Stimulated activated CD4-positive, alpha-beta T cell treated with anti-CD3 and anti-CD28 coated beads, Interleukin-15, amount 100 ng/mL, for 24 hours (primary cell): ENCODE measurements at regions not wholly inside any gene's neighbourhood (a gene's known extent, or its start where the extent isn't known, plus 50 kb on each side); places are given as distances from the start of the nearest gene placed in this dataset.
"Not testable (repeated sequence)": the region's sequence is repeated elsewhere in the genome, so short reads cannot be mapped to it uniquely, and the experiment has no call there.

Experiments used
- DNase-seq: peaks from one replicate; pipeline ENCODE4 v3.0.0-alpha.2; 2020

DNA sequence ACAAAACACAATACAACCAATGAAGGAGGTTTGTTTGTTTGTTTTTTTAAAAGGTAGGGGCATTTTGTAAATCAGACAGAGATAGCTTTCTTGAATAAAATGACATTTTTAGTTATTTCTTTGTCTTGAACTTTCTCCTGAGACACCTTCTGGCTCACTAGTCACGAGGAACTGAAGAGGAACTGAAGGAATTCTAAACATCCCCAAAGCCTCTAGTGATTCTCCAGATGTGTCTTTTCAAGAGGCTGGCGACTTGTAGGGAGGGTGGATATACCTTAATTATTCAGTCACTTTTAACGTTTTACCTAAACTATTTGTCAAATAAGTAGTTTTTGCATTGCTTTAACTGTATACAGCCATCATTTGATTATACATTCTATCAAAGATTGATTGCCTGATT lies 211.2 kb upstream of the LRIG3 start:
- no peak for DNase-seq

DNA sequence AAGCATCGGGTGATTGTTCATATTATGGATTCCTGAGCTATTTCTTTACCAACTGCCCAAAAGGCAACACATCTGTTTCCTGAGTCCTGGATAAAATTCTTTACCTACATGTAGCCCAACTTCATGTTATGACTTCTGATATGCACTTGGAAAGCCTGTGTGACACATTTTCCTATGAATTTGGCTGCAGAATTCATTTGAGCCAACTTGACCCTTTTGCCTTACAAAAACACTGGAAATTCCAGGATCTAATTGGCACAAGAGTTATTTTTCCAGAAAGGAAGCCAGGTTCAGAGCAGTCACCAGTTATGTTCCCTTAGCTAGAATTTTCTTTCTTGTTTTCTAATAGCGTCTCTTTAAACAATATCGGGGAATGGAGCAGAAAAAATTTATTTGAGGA lies 202.5 kb upstream of the LRIG3 start:
- DNase-seq = no peak

DNA sequence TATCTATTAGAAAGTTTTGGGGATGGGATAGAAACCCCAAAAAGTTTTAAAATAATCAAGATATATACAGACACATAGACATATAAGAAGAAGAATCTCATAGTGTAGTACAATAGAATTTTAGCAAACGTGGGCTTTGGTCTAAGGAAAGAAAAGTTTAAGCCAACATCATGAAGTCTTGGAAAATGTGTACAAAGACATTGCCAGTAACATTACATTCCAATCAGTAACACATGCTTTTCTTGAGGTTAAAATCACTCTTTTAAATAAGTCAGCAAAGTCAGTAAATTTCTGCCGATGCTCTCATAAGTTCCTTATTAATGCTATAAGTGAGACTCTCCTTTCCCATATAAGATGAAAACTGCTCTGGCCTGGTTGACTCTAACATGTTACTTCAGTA lies 201.1 kb upstream of the LRIG3 start:
- no peak for DNase-seq

DNA sequence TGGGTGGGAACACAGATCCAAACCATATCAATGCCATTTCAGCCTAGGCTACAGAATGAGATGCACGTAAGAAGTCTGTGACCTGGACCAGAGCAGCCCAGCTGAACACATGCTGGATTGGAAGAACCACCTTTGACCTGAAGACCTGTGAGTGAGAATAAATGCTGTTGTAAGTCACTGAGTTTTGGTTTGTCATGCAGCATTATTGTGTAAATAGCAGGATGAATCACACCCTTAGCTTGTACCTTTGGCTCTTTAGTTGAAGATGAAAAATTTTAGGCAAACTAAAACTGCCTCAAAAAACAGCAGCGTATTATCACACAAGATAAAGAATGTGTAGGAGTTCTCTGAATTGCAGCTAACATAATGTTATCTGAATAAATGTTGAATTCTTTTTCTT lies 199.4 kb upstream of the LRIG3 start:
- DNase-seq = no peak

DNA sequence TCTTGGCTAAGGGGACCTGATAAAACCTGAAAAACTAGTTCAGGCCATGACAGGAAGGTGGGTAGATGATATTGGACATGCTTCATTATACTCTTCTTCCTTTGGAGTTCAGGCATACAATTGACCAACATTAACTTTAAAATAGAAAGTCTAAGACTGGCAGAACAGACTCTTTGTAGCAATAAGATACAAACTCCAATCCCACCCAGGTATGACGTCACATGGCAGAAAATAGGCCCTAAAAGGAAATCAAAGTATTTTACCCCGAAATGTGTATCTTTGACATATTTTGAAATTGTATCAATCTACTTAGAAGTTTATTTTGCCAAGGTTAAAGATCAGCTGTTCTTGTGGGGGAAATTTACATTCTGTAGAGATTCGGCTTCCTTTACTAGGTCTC lies 198.1 kb upstream of the LRIG3 start:
- DNase-seq = no peak

DNA sequence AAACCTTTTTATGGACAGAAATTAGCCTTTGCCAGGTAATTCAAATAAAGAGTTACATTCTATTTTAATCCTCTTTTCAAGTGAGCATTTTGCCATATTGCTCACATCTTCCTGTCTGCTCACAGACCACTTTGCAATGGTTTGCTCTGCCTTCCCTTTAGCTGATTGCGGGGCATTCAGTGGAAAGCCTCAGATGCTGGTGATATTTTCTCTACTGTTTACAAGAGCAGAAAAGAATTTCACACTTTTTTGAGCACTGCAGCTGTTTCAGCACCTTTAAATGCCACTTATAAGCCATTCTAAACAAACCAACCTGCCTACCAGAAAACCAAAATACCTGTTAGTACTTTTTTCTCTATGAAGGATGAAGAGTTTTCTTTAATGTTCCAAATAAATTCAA lies 195.7 kb upstream of the LRIG3 start:
- DNase-seq = no peak

DNA sequence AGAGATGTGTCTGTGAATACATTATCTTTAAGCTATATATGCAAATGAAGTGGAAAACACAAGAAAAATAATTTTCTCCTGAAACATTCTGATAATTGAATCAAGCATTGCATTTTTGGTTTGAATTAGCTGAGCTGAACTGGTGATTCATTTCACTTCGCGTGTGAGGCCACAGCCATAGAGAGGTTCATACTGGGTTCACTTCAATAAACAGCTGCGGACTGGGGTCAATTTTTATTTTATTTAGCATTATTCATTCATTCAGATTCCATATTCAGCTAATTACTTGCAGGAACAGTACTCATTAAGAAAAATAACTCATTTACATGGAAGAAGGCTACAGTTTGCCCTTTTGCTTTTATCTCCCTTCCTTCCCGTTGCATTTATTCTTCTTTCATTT lies 195.2 kb upstream of the LRIG3 start:
- no peak for DNase-seq

DNA sequence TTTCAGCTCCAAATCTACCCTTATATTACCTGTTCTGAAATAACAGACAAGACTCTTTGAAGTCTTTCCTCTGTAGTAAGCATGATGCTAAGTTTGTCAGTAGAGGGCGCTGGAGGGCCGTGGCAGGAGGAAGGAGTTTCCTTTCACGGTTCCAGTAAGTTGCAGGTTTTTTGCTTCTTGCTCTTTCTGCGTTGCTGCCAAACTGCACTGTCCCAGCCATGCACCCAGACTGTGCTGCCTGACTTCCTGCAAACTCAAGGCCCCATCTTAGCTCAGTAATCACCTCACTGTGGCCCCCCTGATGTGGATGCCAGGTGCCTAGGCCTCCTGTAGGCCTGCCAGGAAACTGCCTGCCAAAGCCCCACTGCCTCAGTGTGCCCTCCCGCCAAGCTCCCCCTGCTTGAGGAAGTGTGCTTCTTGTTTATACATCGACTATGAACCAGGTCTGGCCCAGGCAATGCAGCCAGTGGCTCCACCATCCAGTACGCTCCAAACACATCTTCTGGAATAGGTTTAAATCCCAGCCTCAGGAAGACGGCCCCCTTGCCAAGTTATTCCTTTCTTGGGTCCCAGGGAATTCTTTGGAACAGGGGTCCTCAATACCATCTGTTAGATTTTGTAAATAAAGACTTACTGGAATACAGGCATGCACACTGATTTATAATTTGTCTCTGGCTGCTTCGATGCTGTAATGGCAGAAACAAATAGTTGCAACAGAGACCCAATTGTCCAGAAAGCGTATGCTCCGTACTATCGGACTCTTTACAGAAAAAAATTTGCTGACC lies 193.7 kb upstream of the LRIG3 start:
- DNase-seq = peak; percentile 71

DNA sequence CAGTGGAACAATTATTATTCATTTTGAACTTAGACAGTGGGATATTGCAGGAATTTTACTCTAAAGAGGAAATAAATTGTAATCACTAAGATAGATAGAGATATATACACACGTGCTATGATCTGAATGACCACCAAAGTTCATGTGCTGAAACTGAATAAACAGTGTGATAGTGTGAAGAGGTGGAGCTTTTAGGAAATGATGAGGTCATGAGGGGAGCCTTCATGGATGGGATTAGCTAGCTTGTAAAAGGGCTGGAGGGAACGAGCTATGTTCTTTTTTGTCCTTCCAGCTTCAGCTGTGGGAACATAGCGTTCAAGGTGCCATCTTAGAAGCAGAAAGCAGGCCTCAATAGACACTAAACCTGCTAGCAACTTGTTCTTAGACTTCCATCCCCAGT lies 191.5 kb upstream of the LRIG3 start:
- DNase-seq = no peak

DNA sequence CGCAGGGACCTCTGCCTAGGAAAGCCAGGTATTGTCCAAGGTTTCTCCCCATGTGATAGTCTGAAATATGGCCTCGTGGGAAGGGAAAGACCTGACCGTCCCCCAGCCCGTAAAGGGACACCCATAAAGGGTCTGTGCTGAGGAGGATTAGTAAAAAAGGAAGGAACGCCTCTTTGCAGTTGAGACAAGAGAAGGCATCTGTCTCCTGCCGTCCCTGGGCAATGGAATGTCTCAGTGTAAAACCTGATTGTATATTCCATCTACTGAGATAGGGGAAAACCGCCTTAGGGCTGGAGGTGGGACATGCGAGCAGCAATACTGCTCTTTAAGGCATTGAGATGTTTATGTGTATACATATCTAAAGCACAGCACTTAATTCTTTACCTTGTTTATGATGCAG lies 188.2 kb upstream of the LRIG3 start:
- DNase-seq = not testable (repeated sequence)

DNA sequence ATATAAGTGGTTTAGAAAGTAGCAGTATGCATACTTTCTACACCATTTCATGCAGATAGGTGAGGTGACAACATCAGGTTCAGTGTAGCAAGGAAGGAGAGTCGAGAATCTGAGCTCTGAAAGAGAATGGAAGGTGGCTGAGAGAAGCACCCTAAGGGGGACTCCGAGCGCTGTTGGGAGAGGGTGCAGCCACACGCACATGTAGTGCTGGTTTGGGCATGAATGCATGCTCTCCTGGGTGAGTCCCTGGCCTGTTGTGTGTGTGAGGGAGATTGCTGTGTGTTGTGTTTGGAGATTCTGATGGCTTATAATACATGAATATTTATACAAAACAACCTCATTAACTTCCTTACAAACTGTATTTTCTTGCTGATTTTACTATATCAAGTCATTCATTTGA lies 180.3 kb upstream of the LRIG3 start:
- DNase-seq = no peak

DNA sequence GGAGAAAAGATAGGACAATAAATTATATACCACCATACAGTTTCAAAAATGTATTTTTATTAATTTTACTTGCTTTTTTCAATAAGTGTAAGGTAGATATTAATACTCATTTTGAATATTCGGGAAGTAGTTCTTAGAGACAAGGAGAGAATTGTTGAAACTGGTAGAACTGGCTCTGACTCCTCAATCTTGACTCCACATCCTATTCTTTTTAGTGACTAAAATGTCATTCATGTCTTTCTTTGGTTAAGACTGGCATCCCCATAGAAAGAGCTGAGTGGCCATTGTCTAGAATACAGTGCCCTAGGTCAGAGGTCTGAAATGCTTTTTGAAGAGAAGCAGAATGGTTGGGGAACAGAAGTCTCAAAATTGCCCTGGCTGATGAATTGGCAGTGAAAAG lies 177.6 kb upstream of the LRIG3 start:
- DNase-seq = no peak

DNA sequence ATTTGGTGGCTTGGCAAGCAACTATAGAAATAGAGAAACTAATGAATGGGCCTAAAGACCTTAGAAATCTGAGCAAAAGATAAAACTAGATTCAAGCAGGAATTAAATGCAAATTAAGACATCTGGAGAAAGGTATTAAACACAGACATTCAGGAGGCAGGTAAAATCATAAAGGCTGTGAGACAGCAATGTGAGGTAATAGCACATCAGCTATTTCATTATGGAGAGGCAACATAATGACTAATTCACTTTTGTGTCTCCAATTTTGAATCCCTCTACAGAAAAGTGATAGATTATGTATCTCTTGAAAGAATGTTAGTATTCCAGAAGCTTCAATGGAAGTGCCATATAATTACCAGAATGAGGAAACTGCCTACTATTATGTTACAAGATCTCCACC lies 175.9 kb upstream of the LRIG3 start:
- DNase-seq = no peak

DNA sequence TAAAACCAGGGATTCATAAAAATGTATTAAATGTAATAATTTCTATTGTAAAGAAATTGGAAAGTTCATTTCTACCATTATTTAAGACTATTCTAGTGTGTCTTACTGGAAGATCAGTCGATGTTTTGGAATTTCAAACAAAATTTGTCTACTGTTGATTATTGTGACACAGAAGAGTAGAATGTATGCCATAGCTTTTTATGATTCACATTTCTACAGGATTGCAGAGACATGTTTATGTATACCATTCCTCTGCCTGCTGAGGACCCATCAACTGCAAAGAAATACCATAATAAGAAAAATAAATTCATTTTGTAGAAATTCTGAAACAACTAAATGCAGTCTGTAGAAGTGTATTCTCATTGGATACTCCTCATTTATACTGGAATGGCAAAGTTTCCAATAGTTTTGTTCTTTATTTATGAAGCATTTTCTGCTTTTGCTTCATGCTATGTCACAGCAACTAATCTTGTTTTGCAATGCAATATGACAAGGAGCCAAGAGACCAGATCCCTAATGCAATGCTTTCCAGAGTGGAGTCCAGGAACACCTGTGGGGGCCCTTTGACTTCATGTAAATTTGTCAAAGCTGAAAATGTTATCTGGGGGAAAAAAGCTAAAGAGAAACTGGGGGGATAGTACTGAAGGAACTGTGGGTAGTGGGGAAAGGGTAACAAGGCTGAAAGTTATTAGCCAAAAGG lies 172.9 kb upstream of the LRIG3 start:
- DNase-seq = no peak

DNA sequence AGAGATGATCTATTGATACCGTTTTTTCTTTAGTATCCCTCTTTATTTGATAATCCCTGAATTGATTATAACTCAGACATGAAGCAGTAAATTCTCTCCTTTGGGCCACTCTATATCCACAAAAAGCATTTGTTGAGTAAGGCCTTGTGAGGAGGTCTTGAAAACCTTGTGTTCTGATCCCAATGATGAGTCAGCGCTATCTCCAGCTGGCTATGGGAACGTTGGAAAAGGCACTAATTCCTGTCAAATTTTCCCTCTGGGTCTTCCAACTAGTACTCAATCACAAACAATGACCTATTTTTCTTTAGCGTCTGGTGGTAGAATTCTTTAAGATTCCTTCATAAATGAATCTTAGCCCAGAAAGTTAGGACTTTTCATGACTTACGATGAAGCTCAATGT lies 168.4 kb upstream of the LRIG3 start:
- DNase-seq = no peak

DNA sequence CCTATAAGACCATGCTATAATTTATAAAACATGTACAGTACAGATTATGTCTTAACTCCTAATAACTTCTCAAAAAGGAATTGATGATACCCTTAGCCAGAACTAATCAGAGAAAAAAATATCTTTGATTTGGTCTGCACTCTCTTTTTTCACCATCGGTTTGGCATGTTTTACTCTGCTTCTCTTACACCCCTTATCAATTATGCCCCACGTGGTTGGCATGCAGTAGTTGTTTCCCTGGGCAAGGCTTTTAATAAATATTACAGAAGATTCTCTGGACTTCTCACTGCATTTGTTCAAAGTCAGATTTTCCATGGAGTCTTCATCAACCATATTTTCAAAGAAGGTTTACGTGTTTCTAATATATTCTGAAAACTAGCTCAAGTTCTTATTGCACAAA lies 167.4 kb upstream of the LRIG3 start:
- no peak for DNase-seq

DNA sequence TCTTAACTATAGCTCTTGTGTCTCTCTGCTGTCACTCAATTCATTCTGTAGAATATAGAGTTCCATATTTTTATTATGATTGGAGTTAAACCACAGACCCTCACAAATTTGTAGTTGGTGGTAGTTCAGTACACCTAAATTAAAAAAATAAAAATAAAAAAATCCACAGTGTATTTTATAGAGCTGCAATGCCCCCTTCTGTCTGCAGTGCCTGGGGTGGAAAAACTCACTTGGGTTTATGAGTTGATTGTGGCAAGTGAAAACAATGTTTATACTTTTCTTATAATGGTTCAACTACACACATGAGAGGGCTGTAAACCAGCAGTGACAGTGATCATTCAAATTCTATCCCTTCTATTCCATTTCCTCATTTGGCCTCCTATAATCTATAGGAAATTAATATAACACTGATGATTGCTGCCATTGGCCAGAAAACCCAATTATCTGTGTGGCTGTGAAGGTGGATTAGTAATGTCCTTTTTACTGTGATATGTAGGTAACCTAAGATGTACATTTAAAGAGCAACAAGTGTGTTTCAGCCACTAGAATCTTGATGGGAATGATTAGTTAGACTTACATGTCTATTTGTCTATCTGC lies 166.9 kb upstream of the LRIG3 start:
- DNase-seq = no peak

DNA sequence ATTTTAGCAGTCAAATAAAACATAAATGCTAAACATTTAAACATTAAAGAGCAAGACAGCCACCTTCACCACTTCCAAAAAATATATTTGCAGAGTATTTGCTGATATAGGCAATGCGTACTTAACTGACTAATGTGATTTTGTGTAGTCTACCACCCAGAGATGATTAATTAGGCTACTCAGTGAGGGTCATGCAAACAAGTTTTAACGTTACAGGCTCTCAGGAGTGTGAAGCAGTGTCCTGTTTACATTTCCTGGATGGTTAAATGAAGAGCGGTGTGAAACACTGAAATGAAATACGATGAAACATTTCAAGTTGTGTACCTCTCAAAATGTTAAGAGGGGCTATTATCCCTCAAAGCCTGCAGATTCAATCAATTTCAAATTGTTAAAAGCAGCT lies 165.8 kb upstream of the LRIG3 start:
- DNase-seq = no peak

DNA sequence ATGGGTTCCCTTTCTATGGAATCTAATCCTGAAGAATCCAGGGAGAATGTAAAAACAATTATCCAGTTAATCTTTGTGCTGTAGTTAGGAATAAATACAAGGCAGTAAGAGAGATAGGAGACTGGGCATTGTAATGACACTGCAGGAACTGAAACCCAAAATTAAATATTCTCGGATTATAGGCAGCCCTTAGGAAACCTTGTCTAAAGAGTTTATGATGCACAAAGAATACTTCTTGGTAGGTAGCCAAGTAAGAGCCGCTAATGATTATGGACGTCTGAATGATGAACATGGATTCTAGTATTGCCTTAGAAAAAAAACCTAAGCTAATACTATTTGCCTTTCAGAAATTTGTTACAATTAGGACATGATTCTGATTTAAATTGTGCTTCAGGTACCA lies 165.4 kb upstream of the LRIG3 start:
- no peak for DNase-seq

DNA sequence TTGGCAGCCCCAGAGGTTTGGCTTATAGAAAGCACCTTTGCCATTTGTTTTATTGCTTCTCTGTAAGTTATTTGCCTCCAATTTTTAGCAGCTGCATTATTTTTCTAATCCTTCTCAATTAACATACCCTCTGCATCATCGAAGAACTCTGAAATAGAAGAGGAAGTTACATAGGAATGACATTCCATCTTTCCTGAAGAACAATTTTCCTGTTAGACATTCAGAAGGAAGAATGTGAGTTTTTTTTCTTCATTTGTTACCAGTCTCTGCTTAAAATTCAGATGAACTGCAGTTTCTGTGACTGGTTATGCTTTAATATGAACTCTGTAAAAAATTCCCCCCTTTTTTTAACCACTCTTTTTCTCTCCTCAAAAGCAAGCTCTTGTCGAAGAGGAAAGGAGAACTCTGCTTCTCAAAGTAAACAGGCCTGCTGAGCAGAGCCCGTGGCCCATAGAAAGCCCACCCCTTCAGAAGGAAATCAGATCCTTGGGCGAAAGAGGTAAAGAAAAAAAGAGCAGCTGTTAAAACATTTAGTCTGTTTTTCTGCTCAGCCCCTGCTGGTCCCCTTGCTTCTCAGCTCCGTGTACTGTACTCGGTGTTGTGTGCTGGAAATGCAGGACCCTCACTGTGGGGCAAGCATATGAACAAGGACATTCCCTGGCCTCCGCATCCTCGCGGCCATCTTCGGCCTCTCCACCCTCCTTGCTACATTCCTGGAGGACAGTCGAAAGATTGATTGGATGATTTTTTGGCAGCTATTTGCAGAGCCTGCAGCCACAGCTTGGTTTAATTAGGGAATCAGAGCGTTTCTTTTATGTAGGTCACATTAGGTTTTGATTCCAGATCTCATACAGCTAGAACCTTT lies 164.4 kb upstream of the LRIG3 start:
- no peak for DNase-seq

DNA sequence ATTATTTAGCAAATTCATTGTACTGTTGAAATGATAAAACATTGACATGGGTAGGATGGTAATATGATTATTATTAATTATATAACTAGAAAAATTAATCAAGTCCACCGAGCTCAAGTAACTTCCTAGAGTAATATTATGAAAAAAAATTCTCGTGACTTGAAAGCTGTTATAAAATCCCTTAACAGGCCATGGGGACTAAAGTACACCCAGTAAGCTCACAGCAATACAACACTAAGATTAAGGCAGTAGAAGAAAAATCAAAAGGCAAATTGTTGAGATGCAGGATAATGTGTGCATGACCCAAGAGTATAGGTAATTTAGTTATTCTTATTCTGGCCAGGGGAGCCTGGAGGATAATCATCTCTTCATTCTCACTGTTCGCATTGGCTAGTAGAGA lies 162.6 kb upstream of the LRIG3 start:
- no peak for DNase-seq

DNA sequence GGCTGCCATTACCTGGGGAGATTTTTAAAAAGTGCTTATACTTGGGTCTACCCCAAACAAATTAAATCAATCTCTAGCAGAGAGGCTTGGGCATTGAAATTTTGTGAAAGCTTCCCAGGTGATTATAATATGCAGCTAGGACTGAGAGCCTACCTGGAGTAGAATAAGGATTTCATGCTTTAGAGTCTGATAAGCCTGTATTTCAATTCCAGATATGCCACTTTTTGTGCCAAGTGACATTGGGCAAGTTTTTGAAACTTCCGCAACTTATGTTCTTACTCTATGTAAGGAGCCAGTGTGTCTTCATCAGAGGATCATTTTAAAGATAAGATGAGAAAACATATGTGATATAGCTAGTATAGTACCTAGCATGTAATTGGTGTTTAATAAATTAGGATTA lies 159.8 kb upstream of the LRIG3 start:
- no peak for DNase-seq

DNA sequence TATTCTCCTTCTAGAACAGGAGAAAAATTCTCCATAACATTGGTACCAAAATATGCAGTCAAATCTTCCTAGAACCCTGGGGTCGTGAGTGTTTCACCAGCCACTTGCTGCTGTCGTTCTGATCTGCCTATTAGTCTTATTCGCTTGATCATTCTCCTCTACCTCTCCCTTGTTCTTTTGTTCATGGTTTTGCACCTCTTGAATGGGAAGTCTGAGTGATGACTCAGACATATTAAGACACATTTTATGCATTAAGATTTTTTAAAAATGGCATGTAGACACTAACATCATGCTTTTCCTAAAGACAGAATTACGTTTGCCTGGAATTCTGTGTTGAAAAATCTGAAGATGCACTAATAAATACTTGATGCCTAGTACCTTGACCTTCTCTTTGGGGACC lies 159.2 kb upstream of the LRIG3 start:
- no peak for DNase-seq

DNA sequence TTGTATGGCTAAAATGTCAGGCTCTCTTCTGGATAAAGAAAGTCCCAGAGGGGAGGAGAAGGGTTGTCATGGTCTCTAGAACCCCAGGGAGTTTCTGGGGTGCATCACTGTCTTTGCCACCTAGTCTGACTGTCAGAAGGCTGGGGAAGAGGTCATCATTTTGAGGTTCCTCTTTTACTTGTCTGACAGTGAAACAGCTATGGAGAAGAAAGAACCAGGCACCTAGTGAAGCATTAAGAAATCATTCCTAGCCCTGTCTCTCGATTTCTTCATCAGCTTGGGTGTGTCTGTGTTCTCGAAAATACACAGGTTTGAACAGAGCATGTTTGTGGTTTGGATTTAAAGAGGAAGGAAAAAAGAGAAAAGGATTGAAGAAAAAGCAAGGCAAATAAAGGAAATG lies 158.7 kb upstream of the LRIG3 start:
- no peak for DNase-seq
